Type B pancreatic cell (in vitro differentiated cells): ENCODE measurements at regions not wholly inside any gene's neighbourhood (a gene's known extent, or its start where the extent isn't known, plus 50 kb on each side); places are given as distances from the start of the nearest gene placed in this dataset.

ENCODE experiments used
- DNase-seq: peaks from one replicate; pipeline ENCODE4 v3.0.0; 2021; ENCODE audit warnings: mixed read lengths; ENCODE audit not compliant: unreplicated experiment; ENCODE audit errors: extremely low spot score
- H3K27ac Mint-ChIP-seq: 2 replicates; pipeline ENCODE4 v1.8.0; 2021; ENCODE audit warnings: mild to moderate bottlenecking, mixed read lengths
- H3K27me3 Mint-ChIP-seq: 2 replicates; pipeline ENCODE4 v1.8.0; 2021; ENCODE audit warnings: mixed read lengths
- H3K36me3 Mint-ChIP-seq: 2 replicates; pipeline ENCODE4 v1.8.0; 2021; ENCODE audit warnings: mixed read lengths
- H3K4me1 Mint-ChIP-seq: one replicate; pipeline ENCODE4 v1.8.0; 2021; ENCODE audit warnings: mixed read lengths; ENCODE audit not compliant: unreplicated experiment
- H3K4me3 Mint-ChIP-seq: 2 replicates; pipeline ENCODE4 v1.8.0; 2021; ENCODE audit warnings: mild to moderate bottlenecking, mixed read lengths
- H3K9me3 Mint-ChIP-seq: 2 replicates; pipeline ENCODE4 v1.8.0; 2021; ENCODE audit warnings: mixed read lengths
- TF ChIP-seq, protein P1 (sequence below): fragments of 200-600 bp; sonication (generic); conservative IDR thresholded peaks from 2 replicates; pipeline ENCODE4 v1.5.0; 2021; ENCODE audit warnings: antibody characterized with exemption, mild to moderate bottlenecking

DNA sequence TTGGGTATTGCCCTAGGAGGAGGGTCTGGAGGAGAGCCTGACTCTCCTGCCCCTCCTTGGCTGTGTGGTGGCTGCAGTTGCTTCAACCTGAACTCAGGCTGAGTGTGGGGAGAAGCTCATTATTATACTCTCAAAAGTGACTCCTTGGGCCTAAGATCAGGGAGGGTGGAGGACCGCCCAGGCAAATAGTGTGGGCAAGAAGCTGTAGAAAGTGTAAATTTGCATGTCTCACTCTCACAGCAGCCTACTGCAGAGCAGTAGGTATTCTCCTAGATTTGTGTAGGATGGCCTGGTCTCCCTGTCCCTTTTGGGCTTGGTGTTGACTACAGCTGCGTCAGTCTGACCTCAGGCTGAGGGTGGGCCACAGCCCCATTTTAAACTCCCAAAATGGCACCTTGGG, 156.1 kb downstream of the ZNF330 start:
- Mint-ChIP-seq H3K36me3 (no peaks in the 10 kb centered on the region), H3K27me3 (no peaks in the 10 kb centered on the region), H3K4me1 (no peaks in the 10 kb centered on the region), H3K27ac (no peak overlapping the region), H3K4me3 (no peak overlapping the region), H3K9me3 (no peaks in the 10 kb centered on the region)
- TF ChIP-seq, protein P1, sequence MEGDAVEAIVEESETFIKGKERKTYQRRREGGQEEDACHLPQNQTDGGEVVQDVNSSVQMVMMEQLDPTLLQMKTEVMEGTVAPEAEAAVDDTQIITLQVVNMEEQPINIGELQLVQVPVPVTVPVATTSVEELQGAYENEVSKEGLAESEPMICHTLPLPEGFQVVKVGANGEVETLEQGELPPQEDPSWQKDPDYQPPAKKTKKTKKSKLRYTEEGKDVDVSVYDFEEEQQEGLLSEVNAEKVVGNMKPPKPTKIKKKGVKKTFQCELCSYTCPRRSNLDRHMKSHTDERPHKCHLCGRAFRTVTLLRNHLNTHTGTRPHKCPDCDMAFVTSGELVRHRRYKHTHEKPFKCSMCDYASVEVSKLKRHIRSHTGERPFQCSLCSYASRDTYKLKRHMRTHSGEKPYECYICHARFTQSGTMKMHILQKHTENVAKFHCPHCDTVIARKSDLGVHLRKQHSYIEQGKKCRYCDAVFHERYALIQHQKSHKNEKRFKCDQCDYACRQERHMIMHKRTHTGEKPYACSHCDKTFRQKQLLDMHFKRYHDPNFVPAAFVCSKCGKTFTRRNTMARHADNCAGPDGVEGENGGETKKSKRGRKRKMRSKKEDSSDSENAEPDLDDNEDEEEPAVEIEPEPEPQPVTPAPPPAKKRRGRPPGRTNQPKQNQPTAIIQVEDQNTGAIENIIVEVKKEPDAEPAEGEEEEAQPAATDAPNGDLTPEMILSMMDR: no peak
- no peak for DNase-seq

DNA sequence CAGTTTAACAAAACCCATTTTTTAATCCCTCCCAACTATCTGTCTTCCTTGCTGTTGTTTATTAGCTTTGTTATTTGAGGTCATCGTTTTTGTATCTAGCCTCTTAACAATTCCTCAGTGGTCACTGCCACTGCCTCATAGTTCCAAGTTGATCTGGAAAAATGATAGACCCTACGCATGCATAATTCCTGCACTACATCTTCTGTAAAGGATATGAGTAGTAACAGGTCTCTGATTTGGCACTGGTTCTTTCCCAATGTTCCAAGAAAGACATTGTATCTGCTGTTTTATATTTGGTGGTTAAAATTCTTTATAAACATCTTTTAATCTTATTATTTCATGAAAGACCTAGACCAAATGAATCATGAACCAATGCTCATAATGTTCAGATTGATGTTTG, 166.6 kb downstream of the ZNF330 start:
- Mint-ChIP-seq H3K36me3 (no peaks in the 10 kb centered on the region), H3K27ac (no peak overlapping the region), H3K27me3 (peaks cover 6% of the 10 kb centered on the region), H3K9me3 (no peaks in the 10 kb centered on the region), H3K4me3 (no peak overlapping the region), H3K4me1 (no peaks in the 10 kb centered on the region)
- no peak for DNase-seq
- TF ChIP-seq, protein P1: no peak

DNA sequence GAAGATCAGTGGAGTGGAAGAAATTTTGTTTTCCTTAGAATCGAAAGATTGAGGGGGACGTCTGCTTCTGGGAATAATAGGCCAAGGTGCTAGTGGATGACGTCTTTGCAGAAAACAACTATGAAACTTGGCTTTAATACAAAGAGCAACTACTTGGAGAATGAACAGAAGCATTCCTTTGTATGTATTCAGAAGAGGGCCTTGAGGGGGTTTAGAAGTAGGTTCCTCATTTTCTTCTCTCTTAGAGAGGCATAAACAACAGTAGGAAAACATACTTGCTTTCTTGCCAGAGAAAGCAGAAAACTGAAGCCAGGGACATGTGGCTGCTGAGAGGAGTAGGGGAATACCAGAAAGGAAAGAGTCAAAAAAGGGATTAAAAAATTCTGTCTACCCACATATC, 167.8 kb downstream of the ZNF330 start:
- TF ChIP-seq, protein P1: no peak
- Mint-ChIP-seq H3K4me1 (no peaks in the 10 kb centered on the region), H3K36me3 (no peaks in the 10 kb centered on the region), H3K9me3 (no peaks in the 10 kb centered on the region), H3K27ac (no peak overlapping the region), H3K27me3 (peaks cover 6% of the 10 kb centered on the region), H3K4me3 (no peak overlapping the region)
- no peak for DNase-seq

DNA sequence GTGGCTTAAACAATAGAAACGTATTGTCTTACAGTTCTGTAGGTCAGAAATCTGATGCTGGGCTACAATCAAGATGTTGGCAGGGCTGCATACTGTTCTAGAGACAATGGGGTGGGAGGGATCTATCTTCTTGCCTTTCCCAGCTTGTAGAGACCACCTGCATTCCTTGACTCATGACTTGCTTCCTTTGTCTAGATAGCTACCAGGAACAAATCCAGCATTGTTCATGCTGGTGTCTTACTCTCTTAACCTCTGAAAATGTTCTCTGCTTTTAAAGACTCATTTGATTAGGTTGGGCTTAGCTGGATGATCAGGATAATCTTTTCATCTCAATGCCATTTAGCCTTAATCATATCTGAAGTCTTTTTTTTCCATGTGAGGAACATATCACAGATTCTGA, 169.0 kb downstream of the ZNF330 start:
- Mint-ChIP-seq H3K9me3 (no peaks in the 10 kb centered on the region), H3K4me3 (no peak overlapping the region), H3K4me1 (no peaks in the 10 kb centered on the region), H3K27ac (no peak overlapping the region), H3K36me3 (no peaks in the 10 kb centered on the region), H3K27me3 (peaks cover 6% of the 10 kb centered on the region)
- DNase-seq: no peak
- TF ChIP-seq, protein P1: no peak

DNA sequence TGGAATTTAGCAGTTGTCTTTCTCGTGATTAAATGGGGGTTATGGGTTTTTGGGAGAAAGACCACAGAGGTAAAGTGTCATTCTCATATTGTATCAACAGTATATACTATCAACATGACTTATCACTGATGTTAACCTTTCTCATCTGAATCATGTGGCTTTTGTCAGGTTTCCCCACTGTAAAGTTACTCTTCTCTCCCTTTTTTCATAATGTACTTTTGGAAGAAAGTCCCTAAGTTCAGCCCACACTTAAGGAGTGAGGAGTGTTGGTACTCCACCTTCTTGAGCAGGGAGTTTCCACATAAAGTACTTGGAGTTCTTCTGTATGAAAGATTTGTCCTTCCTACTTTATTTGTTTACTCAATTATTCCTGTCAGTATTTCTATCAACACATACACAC, 169.9 kb downstream of the ZNF330 start:
- TF ChIP-seq, protein P1: no peak
- no peaks in the 10 kb centered on the region for H3K36me3 Mint-ChIP-seq
- peaks cover 6% of the 10 kb centered on the region for H3K27me3 Mint-ChIP-seq
- no peaks in the 10 kb centered on the region for H3K9me3 Mint-ChIP-seq
- H3K27ac Mint-ChIP-seq: no peak overlapping the region
- H3K4me1 Mint-ChIP-seq: no peaks in the 10 kb centered on the region
- H3K4me3 Mint-ChIP-seq: no peak overlapping the region
- DNase-seq: no peak

DNA sequence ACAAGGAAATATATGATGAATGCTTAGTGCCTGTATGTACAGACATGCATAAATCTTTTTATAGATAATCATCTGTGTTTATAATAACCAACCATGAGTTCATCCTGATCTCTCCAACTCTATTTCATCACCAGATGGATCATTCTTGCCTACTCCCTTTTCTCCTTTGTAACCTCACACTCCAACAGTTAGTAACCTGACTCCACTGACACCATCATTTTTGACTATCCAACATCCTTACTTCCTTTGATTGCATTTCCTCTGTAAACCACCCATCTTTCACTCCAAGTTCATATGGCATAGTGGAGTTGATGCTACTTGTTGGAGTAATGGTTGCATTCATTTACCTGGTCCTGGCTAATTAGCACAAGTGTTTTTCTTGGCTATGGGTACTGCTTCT, 170.6 kb downstream of the ZNF330 start:
- TF ChIP-seq, protein P1: no peak
- no peaks in the 10 kb centered on the region for H3K9me3 Mint-ChIP-seq
- DNase-seq: no peak
- peaks cover 6% of the 10 kb centered on the region for H3K27me3 Mint-ChIP-seq
- H3K36me3 Mint-ChIP-seq: no peaks in the 10 kb centered on the region
- H3K27ac Mint-ChIP-seq: no peak overlapping the region
- H3K4me3 Mint-ChIP-seq: no peak overlapping the region
- no peaks in the 10 kb centered on the region for H3K4me1 Mint-ChIP-seq
